ENCODE measurements at regions not wholly inside any gene's neighbourhood (a gene's known extent, or its start where the extent isn't known, plus 50 kb on each side); places are given as distances from the start of the nearest gene placed in this dataset.

- TF ChIP-seq CTCF (IDR thresholded peaks at IDR 0.05) (no peak), POLR2A (IDR thresholded peaks at IDR 0.05) (no peak)
These were observed 713.5 kb upstream of the ARPP21 start for GRCh38 chr3:34925851-34926250.

All from esophagus squamous epithelium (tissue), 4 donors.